ENCODE measurements at regions not wholly inside any gene's neighbourhood (a gene's known extent, or its start where the extent isn't known, plus 50 kb on each side); places are given as distances from the start of the nearest gene placed in this dataset.

DNA sequence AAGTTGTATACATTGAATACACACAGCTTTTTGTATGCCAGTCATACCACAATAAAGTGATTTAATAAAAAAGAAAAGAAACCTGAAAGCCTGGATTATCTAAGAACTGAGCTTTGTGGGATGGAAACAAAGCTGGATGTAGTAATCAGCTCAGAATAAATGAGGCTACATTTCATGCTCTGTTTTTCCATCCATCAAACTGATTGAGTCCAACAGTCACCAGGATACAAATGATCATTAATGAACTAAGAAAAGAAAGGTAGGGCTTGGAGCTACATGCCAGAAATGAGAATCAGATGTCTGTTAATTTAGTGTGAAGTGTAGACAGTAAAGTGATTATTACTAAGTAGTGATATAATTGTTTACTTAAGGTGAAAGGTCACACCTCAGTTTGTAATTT is 109.8 kb upstream of the TARS1 start:
- TF ChIP-seq, protein P1, sequence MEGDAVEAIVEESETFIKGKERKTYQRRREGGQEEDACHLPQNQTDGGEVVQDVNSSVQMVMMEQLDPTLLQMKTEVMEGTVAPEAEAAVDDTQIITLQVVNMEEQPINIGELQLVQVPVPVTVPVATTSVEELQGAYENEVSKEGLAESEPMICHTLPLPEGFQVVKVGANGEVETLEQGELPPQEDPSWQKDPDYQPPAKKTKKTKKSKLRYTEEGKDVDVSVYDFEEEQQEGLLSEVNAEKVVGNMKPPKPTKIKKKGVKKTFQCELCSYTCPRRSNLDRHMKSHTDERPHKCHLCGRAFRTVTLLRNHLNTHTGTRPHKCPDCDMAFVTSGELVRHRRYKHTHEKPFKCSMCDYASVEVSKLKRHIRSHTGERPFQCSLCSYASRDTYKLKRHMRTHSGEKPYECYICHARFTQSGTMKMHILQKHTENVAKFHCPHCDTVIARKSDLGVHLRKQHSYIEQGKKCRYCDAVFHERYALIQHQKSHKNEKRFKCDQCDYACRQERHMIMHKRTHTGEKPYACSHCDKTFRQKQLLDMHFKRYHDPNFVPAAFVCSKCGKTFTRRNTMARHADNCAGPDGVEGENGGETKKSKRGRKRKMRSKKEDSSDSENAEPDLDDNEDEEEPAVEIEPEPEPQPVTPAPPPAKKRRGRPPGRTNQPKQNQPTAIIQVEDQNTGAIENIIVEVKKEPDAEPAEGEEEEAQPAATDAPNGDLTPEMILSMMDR (conservative IDR thresholded peaks at IDR 0.05): no peak
- no peak for TF ChIP-seq EZH2 (IDR thresholded peaks at IDR 0.05; ENCODE audit: low read depth)
